ENCODE measurements at regions not wholly inside any gene's neighbourhood (a gene's known extent, or its start where the extent isn't known, plus 50 kb on each side); places are given as distances from the start of the nearest gene placed in this dataset.

GRCh38 chr1:30635391-30635975, 87.9 kb downstream of the MATN1 start:
- no peak for TF ChIP-seq CTCF (IDR thresholded peaks at IDR 0.05)
- no peak for TF ChIP-seq POLR2AphosphoS5 (IDR thresholded peaks at IDR 0.05)

Measured in esophagus muscularis mucosa (tissue), 3 donors.